SK-N-MC (cell line): ENCODE measurements at regions not wholly inside any gene's neighbourhood (a gene's known extent, or its start where the extent isn't known, plus 50 kb on each side); places are given as distances from the start of the nearest gene placed in this dataset.

ENCODE experiments used
- EZH2 ChIP-seq: fragments of 200-600 bp; sonication (generic); IDR thresholded peaks from one replicate; pipeline ENCODE4 v1.6.1; 2017; ENCODE audit warnings: antibody characterized with exemption
- POLR2AphosphoS5 ChIP-seq: IDR thresholded peaks from 2 replicates; pipeline ENCODE4 v1.6.1; 2012; ENCODE audit warnings: mild to moderate bottlenecking, low read depth, low read length, borderline replicate concordance

DNA sequence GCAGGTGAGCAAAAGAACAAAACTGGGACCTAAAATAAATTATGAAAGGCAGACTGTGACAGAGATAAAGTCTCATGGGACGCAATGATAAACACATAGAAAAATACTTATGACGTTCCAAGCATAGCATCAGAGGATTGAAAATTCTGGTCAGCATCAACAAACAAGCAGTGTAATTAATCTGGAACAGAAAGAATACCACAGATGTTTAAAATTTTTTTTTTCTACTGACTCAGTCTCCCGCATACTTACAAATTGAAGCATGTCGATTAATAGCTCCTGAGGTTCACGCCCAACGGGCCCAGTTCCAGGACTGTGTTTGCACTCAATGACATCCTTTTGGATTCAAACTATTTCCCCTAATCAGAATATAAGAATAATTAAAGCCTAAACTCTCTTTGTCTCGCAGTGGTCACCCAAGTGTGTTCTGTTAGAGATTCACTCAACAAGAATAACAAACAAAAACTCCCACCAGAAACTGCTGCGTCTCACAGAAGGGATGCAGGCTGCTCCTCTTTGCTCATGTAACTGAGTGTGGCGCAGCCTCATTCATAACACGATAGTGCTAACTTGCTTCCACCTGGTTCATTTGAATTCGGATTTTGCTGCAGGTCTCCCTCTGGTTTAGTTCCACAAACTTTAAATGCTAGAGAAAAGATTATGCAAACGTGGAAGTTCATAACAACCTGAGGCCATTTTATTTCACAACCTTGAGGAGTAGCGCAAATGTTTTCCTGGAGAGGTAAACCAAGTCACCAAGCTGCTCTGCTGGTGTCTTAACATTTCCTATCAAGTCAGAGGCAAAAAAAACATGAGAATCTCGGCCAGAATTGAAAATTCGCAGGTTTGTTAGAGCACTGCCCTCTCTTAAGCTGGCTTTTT is 69.0 kb upstream of the CITED2 start:
- no peak for TF ChIP-seq POLR2AphosphoS5
- no peak for TF ChIP-seq EZH2
